ENCODE measurements at regions not wholly inside any gene's neighbourhood (a gene's known extent, or its start where the extent isn't known, plus 50 kb on each side); places are given as distances from the start of the nearest gene placed in this dataset.

GRCh38 chr3:193869221-193870201 lies 266.4 kb upstream of the HES1 start:
- Histone ChIP-seq H3K4me1 (ENCODE audit: control insufficient read depth in 4 of 4, insufficient read depth in 4 of 4, low read length in 3 of 4) (no peaks in the 10 kb centered on the region), H3K9ac (ENCODE audit: low read depth in 1 of 2, low read length in 2 of 2) (no peak overlapping the region)
- no peak for DNase-seq (ENCODE audit: low spot score)

DNA sequence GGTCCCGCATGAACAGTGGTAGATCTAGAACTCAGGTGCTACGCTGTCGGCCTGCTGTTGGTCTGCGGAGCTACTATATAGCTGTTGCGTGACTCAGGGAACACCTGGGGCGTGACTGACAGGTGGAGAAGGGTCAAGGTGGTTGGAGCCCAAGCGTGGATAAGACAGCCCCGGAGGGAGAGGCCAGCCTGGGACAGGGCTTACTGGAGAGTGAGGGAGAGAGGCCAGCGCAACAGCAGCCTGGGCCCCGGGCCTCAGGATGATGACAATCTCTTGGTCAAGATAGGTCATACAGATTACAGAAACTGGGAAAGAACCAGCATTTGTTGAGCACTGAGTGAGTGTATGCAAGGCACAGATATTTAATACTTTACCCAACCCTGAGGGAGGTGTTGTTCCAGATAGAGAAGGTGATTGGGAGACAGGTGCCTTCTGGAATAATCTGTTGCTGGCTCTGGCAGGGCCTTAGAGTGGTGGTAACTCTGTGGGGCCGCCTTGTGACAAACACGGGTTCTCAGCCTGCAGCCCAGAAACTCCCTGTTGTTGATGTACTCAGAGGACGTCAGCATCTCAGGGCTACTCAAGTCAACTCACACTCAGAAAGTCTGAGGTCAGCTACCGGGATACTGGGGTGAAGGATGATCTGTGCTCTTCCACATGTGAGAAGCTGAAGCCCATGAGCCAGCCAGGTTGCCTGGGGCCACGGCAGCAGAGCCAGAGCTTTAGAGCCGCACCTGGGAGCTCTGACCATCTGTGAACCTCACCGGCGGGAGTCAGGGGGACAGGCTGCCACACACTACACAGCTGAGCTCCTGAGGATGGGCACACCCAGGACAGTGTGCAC lies 265.4 kb upstream of the HES1 start:
- Histone ChIP-seq H3K4me1 (ENCODE audit: control insufficient read depth in 4 of 4, insufficient read depth in 4 of 4, low read length in 3 of 4) (no peaks in the 10 kb centered on the region), H3K27ac (ENCODE audit: low read depth in 1 of 2, low read length in 2 of 2) (no peak overlapping the region), H3K36me3 (ENCODE audit: control insufficient read depth in 4 of 4, insufficient read depth in 3 of 4, low read depth in 1 of 4, low read length in 3 of 4) (no peaks in the 10 kb centered on the region), H3K9me3 (ENCODE audit: control insufficient read depth in 4 of 4, low read length in 3 of 4) (no peaks in the 10 kb centered on the region), H3K9ac (ENCODE audit: low read depth in 1 of 2, low read length in 2 of 2) (no peak overlapping the region), H3K27me3 (ENCODE audit: control insufficient read depth in 4 of 4, insufficient read depth in 4 of 4, low read length in 3 of 4) (no peaks in the 10 kb centered on the region), H3K4me3 (ENCODE audit: low read depth in 1 of 3, low read length in 3 of 3) (no peak overlapping the region)
- no peak for DNase-seq (ENCODE audit: low spot score)
- no peak for TF ChIP-seq EGR1 (IDR thresholded peaks at IDR 0.05; ENCODE audit: low read depth in 2 of 2)
- no peak for TF ChIP-seq FOXA2 (IDR thresholded peaks at IDR 0.05)
- 77% methylated on average over 18 of the region's 18 CpGs for WGBS

More at GRCh38 chr3:193869221-193870201, 266.4 kb upstream of the HES1 start:
- no peak for TF ChIP-seq HNF4G (IDR thresholded peaks at IDR 0.05)
- TF ChIP-seq JUND (IDR thresholded peaks at IDR 0.05) = no peak
- TF ChIP-seq, protein P1, sequence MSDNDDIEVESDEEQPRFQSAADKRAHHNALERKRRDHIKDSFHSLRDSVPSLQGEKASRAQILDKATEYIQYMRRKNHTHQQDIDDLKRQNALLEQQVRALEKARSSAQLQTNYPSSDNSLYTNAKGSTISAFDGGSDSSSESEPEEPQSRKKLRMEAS (IDR thresholded peaks at IDR 0.05) = no peak
- TF ChIP-seq ATF3 (IDR thresholded peaks at IDR 0.05) = no peak
- no peak for TF ChIP-seq FOXA1 (IDR thresholded peaks at IDR 0.05)
- TF ChIP-seq RAD21 (IDR thresholded peaks at IDR 0.05) = no peak
- TF ChIP-seq TAF1 (conservative IDR thresholded peaks at IDR 0.05) = no peak
- TF ChIP-seq NR2F2 (IDR thresholded peaks at IDR 0.05) = no peak
- TF ChIP-seq RXRA (IDR thresholded peaks at IDR 0.05) = no peak
- no peak for TF ChIP-seq SP1 (IDR thresholded peaks at IDR 0.05)
- no peaks in the 10 kb centered on the region for H3K9me3 ChIP-seq (ENCODE audit: control insufficient read depth in 4 of 4, low read length in 3 of 4)
- H3K27ac ChIP-seq (ENCODE audit: low read depth in 1 of 2, low read length in 2 of 2) = no peak overlapping the region
- WGBS = 66% methylated on average over 71 of the region's 71 CpGs
- H3K36me3 ChIP-seq (ENCODE audit: control insufficient read depth in 4 of 4, insufficient read depth in 3 of 4, low read depth in 1 of 4, low read length in 3 of 4) = no peaks in the 10 kb centered on the region
- H3K27me3 ChIP-seq (ENCODE audit: control insufficient read depth in 4 of 4, insufficient read depth in 4 of 4, low read length in 3 of 4) = no peaks in the 10 kb centered on the region
- no peak overlapping the region for H3K4me3 ChIP-seq (ENCODE audit: low read depth in 1 of 3, low read length in 3 of 3)

- Histone ChIP-seq H3K27me3 (ENCODE audit: control insufficient read depth in 4 of 4, insufficient read depth in 4 of 4, low read length in 3 of 4) (no peaks in the 10 kb centered on the region), H3K9me3 (ENCODE audit: control insufficient read depth in 4 of 4, low read length in 3 of 4) (no peaks in the 10 kb centered on the region), H3K27ac (ENCODE audit: low read depth in 1 of 2, low read length in 2 of 2) (no peak overlapping the region), H3K4me3 (ENCODE audit: low read depth in 1 of 3, low read length in 3 of 3) (no peak overlapping the region), H3K36me3 (ENCODE audit: control insufficient read depth in 4 of 4, insufficient read depth in 3 of 4, low read depth in 1 of 4, low read length in 3 of 4) (no peaks in the 10 kb centered on the region), H3K4me1 (ENCODE audit: control insufficient read depth in 4 of 4, insufficient read depth in 4 of 4, low read length in 3 of 4) (no peaks in the 10 kb centered on the region), H3K9ac (ENCODE audit: low read depth in 1 of 2, low read length in 2 of 2) (no peak overlapping the region)
- DNase-seq (ENCODE audit: low spot score) = no peak
- TF ChIP-seq YY1 (IDR thresholded peaks at IDR 0.05) (no peak), HNF4G (IDR thresholded peaks at IDR 0.05) (no peak), REST (IDR thresholded peaks at IDR 0.05) (no peak), FOXA1 (IDR thresholded peaks at IDR 0.05) (no peak), HNF4A (conservative IDR thresholded peaks at IDR 0.05) (no peak), RAD21 (IDR thresholded peaks at IDR 0.05) (no peak), FOXA2 (IDR thresholded peaks at IDR 0.05) (no peak), ATF3 (IDR thresholded peaks at IDR 0.05) (no peak), RXRA (IDR thresholded peaks at IDR 0.05) (no peak)
- TF ChIP-seq, protein P2, sequence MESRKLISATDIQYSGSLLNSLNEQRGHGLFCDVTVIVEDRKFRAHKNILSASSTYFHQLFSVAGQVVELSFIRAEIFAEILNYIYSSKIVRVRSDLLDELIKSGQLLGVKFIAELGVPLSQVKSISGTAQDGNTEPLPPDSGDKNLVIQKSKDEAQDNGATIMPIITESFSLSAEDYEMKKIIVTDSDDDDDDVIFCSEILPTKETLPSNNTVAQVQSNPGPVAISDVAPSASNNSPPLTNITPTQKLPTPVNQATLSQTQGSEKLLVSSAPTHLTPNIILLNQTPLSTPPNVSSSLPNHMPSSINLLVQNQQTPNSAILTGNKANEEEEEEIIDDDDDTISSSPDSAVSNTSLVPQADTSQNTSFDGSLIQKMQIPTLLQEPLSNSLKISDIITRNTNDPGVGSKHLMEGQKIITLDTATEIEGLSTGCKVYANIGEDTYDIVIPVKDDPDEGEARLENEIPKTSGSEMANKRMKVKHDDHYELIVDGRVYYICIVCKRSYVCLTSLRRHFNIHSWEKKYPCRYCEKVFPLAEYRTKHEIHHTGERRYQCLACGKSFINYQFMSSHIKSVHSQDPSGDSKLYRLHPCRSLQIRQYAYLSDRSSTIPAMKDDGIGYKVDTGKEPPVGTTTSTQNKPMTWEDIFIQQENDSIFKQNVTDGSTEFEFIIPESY (IDR thresholded peaks at IDR 0.05) = no peak
- TF ChIP-seq, protein P1 (IDR thresholded peaks at IDR 0.05) = no peak
- TF ChIP-seq, protein P3, sequence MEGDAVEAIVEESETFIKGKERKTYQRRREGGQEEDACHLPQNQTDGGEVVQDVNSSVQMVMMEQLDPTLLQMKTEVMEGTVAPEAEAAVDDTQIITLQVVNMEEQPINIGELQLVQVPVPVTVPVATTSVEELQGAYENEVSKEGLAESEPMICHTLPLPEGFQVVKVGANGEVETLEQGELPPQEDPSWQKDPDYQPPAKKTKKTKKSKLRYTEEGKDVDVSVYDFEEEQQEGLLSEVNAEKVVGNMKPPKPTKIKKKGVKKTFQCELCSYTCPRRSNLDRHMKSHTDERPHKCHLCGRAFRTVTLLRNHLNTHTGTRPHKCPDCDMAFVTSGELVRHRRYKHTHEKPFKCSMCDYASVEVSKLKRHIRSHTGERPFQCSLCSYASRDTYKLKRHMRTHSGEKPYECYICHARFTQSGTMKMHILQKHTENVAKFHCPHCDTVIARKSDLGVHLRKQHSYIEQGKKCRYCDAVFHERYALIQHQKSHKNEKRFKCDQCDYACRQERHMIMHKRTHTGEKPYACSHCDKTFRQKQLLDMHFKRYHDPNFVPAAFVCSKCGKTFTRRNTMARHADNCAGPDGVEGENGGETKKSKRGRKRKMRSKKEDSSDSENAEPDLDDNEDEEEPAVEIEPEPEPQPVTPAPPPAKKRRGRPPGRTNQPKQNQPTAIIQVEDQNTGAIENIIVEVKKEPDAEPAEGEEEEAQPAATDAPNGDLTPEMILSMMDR (IDR thresholded peaks at IDR 0.05; ENCODE audit: low read depth, low read length, missing input control) = no peak
- 55% methylated on average over 3 of the region's 3 CpGs for WGBS
Measured at GRCh38 chr3:193871220-193871485, 264.8 kb upstream of the HES1 start.

All from liver (tissue), 8 donors.